Neuron (in vitro differentiated cells): ENCODE measurements at regions not wholly inside any gene's neighbourhood (a gene's known extent, or its start where the extent isn't known, plus 50 kb on each side); places are given as distances from the start of the nearest gene placed in this dataset.

Experiments
- H2AFZ ChIP-seq: one replicate; pipeline ENCODE4 v1.6.1; 2013; ENCODE audit warnings: low read depth, mild to moderate bottlenecking, inconsistent platforms, low read length, moderate library complexity
- H3K27me3 ChIP-seq: one replicate; pipeline ENCODE4 v1.6.1; 2013; ENCODE audit warnings: low read length; ENCODE audit not compliant: insufficient read depth
- H3K36me3 ChIP-seq: one replicate; pipeline ENCODE4 v1.6.1; 2013; ENCODE audit warnings: low read length; ENCODE audit not compliant: insufficient read depth
- H3K4me1 ChIP-seq: one replicate; pipeline ENCODE4 v1.6.1; 2013; ENCODE audit warnings: low read length; ENCODE audit not compliant: insufficient read depth
- H3K4me3 ChIP-seq: 2 replicates; pipeline ENCODE4 v1.5.1; 2013; ENCODE audit warnings: mild to moderate bottlenecking, low read length, moderate library complexity
- H3K9me3 ChIP-seq: one replicate; pipeline ENCODE4 v1.6.1; 2013; ENCODE audit warnings: low read length

GRCh38 chrX:97666890-97667289 lies 783.2 kb downstream of the RPA4 start:
- H3K4me1 ChIP-seq: no peaks in the 10 kb centered on the region
- H3K27me3 ChIP-seq: no peaks in the 10 kb centered on the region
- H2AFZ ChIP-seq: no peak overlapping the region
- H3K4me3 ChIP-seq: no peak overlapping the region
- no peaks in the 10 kb centered on the region for H3K9me3 ChIP-seq
- H3K36me3 ChIP-seq: no peaks in the 10 kb centered on the region

- H3K36me3 ChIP-seq: no peaks in the 10 kb centered on the region
- no peak overlapping the region for H2AFZ ChIP-seq
- H3K4me3 ChIP-seq: no peak overlapping the region
- no peaks in the 10 kb centered on the region for H3K4me1 ChIP-seq
- H3K9me3 ChIP-seq: no peaks in the 10 kb centered on the region
- no peaks in the 10 kb centered on the region for H3K27me3 ChIP-seq
Measured at GRCh38 chrX:97668126-97668525, 784.4 kb downstream of the RPA4 start.

GRCh38 chrX:97672138-97672537 lies 788.4 kb downstream of the RPA4 start:
- no peaks in the 10 kb centered on the region for H3K4me1 ChIP-seq
- no peaks in the 10 kb centered on the region for H3K27me3 ChIP-seq
- H3K36me3 ChIP-seq: no peaks in the 10 kb centered on the region
- H2AFZ ChIP-seq: no peak overlapping the region
- no peak overlapping the region for H3K4me3 ChIP-seq
- H3K9me3 ChIP-seq: no peaks in the 10 kb centered on the region

- H2AFZ ChIP-seq: no peak overlapping the region
- no peaks in the 10 kb centered on the region for H3K27me3 ChIP-seq
- no peaks in the 10 kb centered on the region for H3K4me1 ChIP-seq
- no peaks in the 10 kb centered on the region for H3K9me3 ChIP-seq
- H3K4me3 ChIP-seq: no peak overlapping the region
- H3K36me3 ChIP-seq: no peaks in the 10 kb centered on the region
Measured at GRCh38 chrX:97672608-97673007, 788.9 kb downstream of the RPA4 start.

- no peak overlapping the region for H2AFZ ChIP-seq
- no peaks in the 10 kb centered on the region for H3K9me3 ChIP-seq
- H3K4me3 ChIP-seq: no peak overlapping the region
- no peaks in the 10 kb centered on the region for H3K4me1 ChIP-seq
- H3K27me3 ChIP-seq: no peaks in the 10 kb centered on the region
- H3K36me3 ChIP-seq: no peaks in the 10 kb centered on the region
Measured at GRCh38 chrX:97673135-97673534, 789.4 kb downstream of the RPA4 start.

GRCh38 chrX:97682991-97683840 lies 799.5 kb downstream of the RPA4 start:
- Histone ChIP-seq H3K9me3 (no peaks in the 10 kb centered on the region), H3K27me3 (no peaks in the 10 kb centered on the region), H3K36me3 (no peaks in the 10 kb centered on the region), H3K4me1 (no peaks in the 10 kb centered on the region), H2AFZ (no peak overlapping the region), H3K4me3 (no peak overlapping the region)

- no peak overlapping the region for H2AFZ ChIP-seq
- no peaks in the 10 kb centered on the region for H3K36me3 ChIP-seq
- no peaks in the 10 kb centered on the region for H3K4me1 ChIP-seq
- H3K4me3 ChIP-seq: no peak overlapping the region
- H3K9me3 ChIP-seq: no peaks in the 10 kb centered on the region
- H3K27me3 ChIP-seq: no peaks in the 10 kb centered on the region
Measured at GRCh38 chrX:97685753-97686152, 802.0 kb downstream of the RPA4 start.

GRCh38 chrX:97691901-97692455 lies 808.3 kb downstream of the RPA4 start:
- Histone ChIP-seq H3K4me1 (peaks cover 3% of the 10 kb centered on the region), H3K36me3 (no peaks in the 10 kb centered on the region), H3K4me3 (no peak overlapping the region), H2AFZ (no peak overlapping the region), H3K9me3 (peaks cover under 1% of the 10 kb centered on the region), H3K27me3 (no peaks in the 10 kb centered on the region)

- Histone ChIP-seq H2AFZ (no peak overlapping the region), H3K36me3 (no peaks in the 10 kb centered on the region), H3K9me3 (peaks cover 3% of the 10 kb centered on the region), H3K4me3 (no peak overlapping the region), H3K27me3 (no peaks in the 10 kb centered on the region), H3K4me1 (peaks cover 3% of the 10 kb centered on the region)
Measured at GRCh38 chrX:97692575-97692974, 808.9 kb downstream of the RPA4 start.

- Histone ChIP-seq H3K4me3 (no peak overlapping the region), H3K4me1 (no peaks in the 10 kb centered on the region), H2AFZ (no peak overlapping the region), H3K36me3 (no peaks in the 10 kb centered on the region), H3K27me3 (no peaks in the 10 kb centered on the region), H3K9me3 (peaks cover 3% of the 10 kb centered on the region)
Measured at GRCh38 chrX:97700547-97700946, 816.8 kb downstream of the RPA4 start.

GRCh38 chrX:97704474-97704873 lies 820.8 kb downstream of the RPA4 start:
- no peaks in the 10 kb centered on the region for H3K9me3 ChIP-seq
- no peak overlapping the region for H2AFZ ChIP-seq
- no peaks in the 10 kb centered on the region for H3K36me3 ChIP-seq
- no peaks in the 10 kb centered on the region for H3K4me1 ChIP-seq
- H3K4me3 ChIP-seq: no peak overlapping the region
- no peaks in the 10 kb centered on the region for H3K27me3 ChIP-seq

GRCh38 chrX:97704881-97705280 lies 821.2 kb downstream of the RPA4 start:
- Histone ChIP-seq H3K36me3 (no peaks in the 10 kb centered on the region), H3K9me3 (no peaks in the 10 kb centered on the region), H2AFZ (no peak overlapping the region), H3K4me1 (no peaks in the 10 kb centered on the region), H3K4me3 (no peak overlapping the region), H3K27me3 (no peaks in the 10 kb centered on the region)

- Histone ChIP-seq H3K9me3 (no peaks in the 10 kb centered on the region), H3K4me3 (no peak overlapping the region), H2AFZ (no peak overlapping the region), H3K4me1 (no peaks in the 10 kb centered on the region), H3K36me3 (no peaks in the 10 kb centered on the region), H3K27me3 (no peaks in the 10 kb centered on the region)
Measured at GRCh38 chrX:97705936-97706335, 822.2 kb downstream of the RPA4 start.

GRCh38 chrX:97714072-97714471 lies 830.4 kb downstream of the RPA4 start:
- Histone ChIP-seq H3K4me3 (no peak overlapping the region), H3K27me3 (no peaks in the 10 kb centered on the region), H3K36me3 (no peaks in the 10 kb centered on the region), H3K4me1 (no peaks in the 10 kb centered on the region), H3K9me3 (no peaks in the 10 kb centered on the region), H2AFZ (no peak overlapping the region)
